NCI-H460 (cell line): ENCODE measurements at regions not wholly inside any gene's neighbourhood (a gene's known extent, or its start where the extent isn't known, plus 50 kb on each side); places are given as distances from the start of the nearest gene placed in this dataset.
A peak's percentile ranks its signal among the peaks of the same experiment; 100 is the strongest.
"Not testable (repeated sequence)": the region's sequence is repeated elsewhere in the genome, so short reads cannot be mapped to it uniquely, and the experiment has no call there.

Source experiments
- DNase-seq: peaks from one replicate; pipeline ENCODE4 v3.0.0-alpha.2; 2016; ENCODE audit warnings: low read depth; ENCODE audit errors: extremely low read depth

GRCh38 chr6:140752234-140752633 is 1377.8 kb upstream of the CITED2 start:
- DNase-seq, result no peak

- DNase-seq, result no peak
Observed at GRCh38 chr6:140747114-140747513, 1372.7 kb upstream of the CITED2 start.

- DNase-seq, result peak; percentile 16
Observed at GRCh38 chr6:140744659-140745320, 1370.3 kb upstream of the CITED2 start.

- no peak for DNase-seq
Observed at GRCh38 chr6:140736231-140736630, 1361.8 kb upstream of the CITED2 start.

DNA sequence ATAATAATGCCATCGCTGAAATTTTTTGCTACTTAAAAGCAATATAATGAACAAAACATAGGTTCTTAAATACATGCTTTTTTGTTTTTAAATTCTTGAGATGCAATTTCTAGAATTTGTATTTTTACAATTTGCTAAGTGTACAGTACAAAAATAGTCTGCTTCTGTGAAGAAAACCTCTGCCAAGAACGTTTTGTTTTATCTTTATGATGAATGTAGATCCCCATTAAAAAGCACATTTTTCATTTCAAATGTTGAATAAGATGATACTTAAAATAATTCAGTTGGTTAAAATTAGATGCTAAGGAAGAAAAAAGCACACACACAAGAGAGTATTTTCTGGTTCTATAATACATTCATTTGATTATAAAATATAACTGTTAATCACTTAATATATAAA is 1358.5 kb upstream of the CITED2 start:
- DNase-seq, result no peak

- no peak for DNase-seq
Observed at GRCh38 chr6:140732155-140732554, 1357.7 kb upstream of the CITED2 start.

DNA sequence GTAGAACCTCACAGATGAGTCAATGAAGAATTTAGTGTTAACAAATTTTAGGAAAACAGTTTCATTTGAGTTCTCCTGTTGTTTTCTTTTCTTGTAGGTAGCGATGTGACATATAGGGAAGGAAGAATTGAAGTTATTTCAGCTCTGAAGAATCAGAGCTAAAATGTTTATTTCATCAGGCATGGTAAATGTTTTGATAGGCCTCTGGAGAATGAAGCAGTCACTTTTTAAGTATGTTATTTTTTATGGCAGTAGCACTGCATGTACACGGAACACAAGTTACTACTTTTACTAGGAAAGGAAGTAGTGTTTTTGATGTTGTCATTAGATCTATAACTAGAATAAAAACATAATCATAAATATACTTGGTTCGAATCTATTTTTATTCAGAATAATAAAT is 1357.3 kb upstream of the CITED2 start:
- DNase-seq, result no peak

GRCh38 chr6:140729521-140729920 is 1355.1 kb upstream of the CITED2 start:
- no peak for DNase-seq

GRCh38 chr6:140718021-140718420 is 1343.6 kb upstream of the CITED2 start:
- DNase-seq, result no peak

DNA sequence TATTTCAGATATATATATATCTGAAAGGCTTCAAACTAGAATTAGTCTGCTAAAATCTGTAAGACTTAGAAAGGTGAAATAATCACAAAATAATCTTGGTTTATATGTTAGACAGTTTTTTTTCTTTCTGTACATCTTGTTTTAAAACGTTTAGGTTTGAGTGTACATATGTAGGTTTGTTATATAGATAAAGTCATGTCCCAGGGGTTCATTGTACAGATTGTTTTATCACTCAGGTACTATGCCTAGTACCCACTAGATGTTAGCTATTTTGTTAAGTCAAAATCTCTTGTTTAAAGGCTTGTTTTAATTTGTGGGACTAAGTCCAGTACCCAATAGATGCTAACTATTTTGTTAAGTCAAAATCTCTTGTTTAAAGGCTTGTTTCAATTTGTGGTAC is 1339.0 kb upstream of the CITED2 start:
- no peak for DNase-seq

DNA sequence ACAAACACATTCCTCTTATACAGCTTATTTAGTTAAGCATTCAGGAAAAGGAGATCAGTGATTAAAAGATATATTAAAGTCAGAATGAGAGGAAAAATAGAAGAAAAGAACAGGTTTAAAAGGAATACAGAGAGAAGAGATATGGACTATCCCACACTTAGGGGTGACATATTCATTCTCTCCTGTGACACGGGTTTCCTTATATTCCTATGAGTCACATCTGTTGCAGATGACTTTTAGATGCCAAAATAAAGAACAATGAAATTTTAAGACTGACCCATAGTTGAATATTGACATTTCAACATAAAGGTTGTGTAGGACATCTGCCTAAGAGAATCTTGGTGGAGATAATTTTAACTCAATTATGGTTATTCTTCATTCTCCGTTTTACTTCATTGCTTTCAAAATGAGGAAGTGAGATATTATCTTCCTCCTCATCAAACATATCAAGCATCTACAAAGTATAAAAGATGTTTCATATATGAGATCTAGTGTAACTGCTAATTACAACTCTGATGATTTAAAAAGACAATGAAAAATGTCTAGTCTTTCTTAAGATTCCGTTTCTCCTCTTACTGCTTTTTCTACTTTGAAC is 1336.7 kb upstream of the CITED2 start:
- no peak for DNase-seq

GRCh38 chr6:140708441-140708840 is 1334.0 kb upstream of the CITED2 start:
- no peak for DNase-seq

- not testable (repeated sequence) for DNase-seq
Observed at GRCh38 chr6:140704008-140704407, 1329.6 kb upstream of the CITED2 start.

DNA sequence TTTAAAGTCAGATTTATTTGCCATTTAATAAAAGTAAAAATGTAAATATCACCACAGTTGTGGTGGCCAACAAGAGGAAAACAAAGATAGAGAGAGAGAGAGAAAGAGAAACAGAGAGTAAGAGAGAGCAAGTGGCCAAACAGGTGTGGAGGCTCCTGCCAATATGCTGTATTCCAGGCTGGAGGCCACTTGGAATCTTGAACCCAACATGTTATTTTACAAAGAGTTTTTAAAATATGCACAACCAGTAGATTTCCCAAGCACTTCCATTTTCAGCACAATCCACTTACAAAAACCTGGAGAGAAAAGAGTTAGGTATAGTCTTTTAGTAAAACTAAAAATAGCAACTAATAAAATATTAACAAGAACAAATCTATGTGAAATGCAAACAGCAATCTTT is 1323.1 kb upstream of the CITED2 start:
- no peak for DNase-seq

- no peak for DNase-seq
Observed at GRCh38 chr6:140684776-140685550, 1310.5 kb upstream of the CITED2 start.

GRCh38 chr6:140677781-140678528 is 1303.5 kb upstream of the CITED2 start:
- no peak for DNase-seq

GRCh38 chr6:140671926-140672325 is 1297.5 kb upstream of the CITED2 start:
- DNase-seq, result no peak

- DNase-seq, result no peak
Observed at GRCh38 chr6:140670021-140670420, 1295.6 kb upstream of the CITED2 start.

- DNase-seq, result no peak
Observed at GRCh38 chr6:140669321-140669720, 1294.9 kb upstream of the CITED2 start.

- DNase-seq, result no peak
Observed at GRCh38 chr6:140663772-140664171, 1289.3 kb upstream of the CITED2 start.

DNA sequence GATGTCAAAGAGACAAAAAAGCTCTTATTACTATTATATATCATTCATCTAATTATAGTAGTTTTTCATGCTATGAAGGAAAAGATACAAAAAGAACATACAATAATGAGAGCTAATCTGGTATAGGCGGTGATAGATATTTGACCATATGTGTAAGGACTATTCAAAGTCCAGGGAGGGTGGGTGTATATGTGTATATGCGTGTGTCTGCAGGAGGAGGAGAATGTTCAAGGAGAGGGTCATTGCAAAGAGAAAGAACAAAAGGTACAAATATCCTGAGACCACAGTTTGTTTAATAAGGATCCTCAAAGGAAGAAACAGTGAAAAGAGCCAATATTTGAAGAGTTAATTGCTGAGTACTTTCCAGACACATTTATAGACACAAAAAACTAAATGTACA is 1288.6 kb upstream of the CITED2 start:
- DNase-seq, result no peak
